Nucleus accumbens (tissue), 56 donors: ENCODE measurements at regions not wholly inside any gene's neighbourhood (a gene's known extent, or its start where the extent isn't known, plus 50 kb on each side); places are given as distances from the start of the nearest gene placed in this dataset.
"Not testable (repeated sequence)": the region's sequence is repeated elsewhere in the genome, so short reads cannot be mapped to it uniquely, and the experiment has no call there.

ENCODE experiments used
- DNase-seq, 56 donors: peaks; one replicate each; lab custom pipeline; 2025; lab: John Stamatoyannopoulos, UW

DNA sequence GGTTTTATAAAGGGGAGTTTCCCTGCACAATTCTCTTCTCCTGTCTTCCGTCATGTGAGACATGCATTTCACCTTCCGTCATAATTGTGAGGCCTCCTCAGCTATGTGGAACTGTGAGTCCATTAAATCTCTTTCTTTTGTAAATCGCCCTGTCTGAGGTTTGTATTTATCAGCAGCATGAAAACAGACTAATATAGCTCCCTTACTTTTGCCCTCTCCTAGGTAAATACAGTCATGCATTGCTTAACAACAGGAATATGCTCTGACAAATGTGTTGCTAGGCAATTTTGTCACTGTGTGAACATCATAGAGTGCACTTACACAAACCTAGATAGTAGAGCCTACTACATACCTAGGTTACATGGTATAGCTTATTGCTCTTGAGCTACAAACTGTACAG lies 616.8 kb downstream of the RWDD3 start:
- no peak for DNase-seq

- no peak for DNase-seq
These were observed 618.6 kb downstream of the RWDD3 start for GRCh38 chr1:95852483-95853070.

GRCh38 chr1:95854457-95854856 lies 620.4 kb downstream of the RWDD3 start:
- no peak for DNase-seq

GRCh38 chr1:95863086-95863485 lies 629.1 kb downstream of the RWDD3 start:
- no peak for DNase-seq

DNA sequence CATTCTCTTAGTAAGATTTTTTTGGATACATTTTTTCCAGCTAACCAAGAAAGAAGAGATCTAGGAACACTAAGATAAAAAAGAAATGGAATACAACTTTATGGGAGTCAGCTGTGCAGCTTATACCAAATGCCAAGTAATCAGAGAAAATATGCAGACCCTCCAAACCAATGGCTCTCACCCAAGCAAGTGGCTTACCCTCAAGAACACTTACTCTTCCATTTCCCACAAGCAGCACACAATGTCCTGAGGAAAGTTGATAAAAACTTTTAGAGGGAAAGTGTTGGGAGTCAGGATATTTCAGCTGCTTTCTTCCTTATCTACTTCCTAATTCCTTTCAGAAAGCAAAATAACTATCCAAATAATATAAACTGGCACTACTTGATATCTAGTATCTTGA lies 631.8 kb downstream of the RWDD3 start:
- no peak for DNase-seq

DNA sequence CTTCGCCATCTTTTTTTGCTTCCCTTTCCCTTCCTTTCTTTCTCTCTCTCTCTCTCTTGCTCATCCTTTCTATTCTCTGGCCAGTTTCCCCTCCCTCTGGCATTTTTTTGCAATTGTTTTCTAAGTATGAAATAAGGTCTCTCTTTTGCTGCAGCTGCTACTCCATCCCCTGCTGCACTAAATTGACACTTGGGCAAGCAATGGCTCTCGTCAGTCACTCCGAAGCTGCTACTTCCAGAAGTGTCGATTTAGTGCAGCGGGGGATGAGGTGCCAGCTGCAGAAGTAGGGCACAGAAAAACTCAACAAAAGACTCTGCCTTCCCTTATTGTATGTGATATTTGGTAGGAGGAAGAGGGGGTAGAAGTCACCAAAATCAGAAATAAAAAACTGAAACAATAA lies 642.3 kb downstream of the RWDD3 start:
- no peak for DNase-seq

- no peak for DNase-seq
These were observed 645.6 kb downstream of the RWDD3 start for GRCh38 chr1:95879498-95880050.

GRCh38 chr1:95888941-95889390 lies 655.0 kb downstream of the RWDD3 start:
- no peak for DNase-seq

GRCh38 chr1:95889400-95889799 lies 655.4 kb downstream of the RWDD3 start:
- DNase-seq, result no peak

DNA sequence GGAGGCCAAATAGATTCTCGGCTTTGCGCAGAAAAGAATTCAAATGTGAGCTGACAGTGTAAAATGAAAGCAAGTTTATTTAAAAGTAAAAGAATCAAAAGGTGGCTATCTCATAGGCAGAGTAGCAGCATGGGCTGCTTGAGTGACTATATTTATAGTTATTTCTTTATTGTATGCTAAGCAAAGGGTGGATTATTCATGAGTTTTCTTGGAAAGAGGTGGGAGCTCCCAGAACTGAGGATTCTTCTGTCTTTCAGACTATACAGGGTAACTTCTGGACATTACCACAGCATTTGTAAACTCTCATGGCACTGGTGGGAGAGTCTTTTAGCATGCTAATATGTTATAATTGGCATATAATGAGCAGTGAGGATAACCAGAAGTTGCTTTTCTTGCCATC lies 659.9 kb downstream of the RWDD3 start:
- no peak for DNase-seq

DNA sequence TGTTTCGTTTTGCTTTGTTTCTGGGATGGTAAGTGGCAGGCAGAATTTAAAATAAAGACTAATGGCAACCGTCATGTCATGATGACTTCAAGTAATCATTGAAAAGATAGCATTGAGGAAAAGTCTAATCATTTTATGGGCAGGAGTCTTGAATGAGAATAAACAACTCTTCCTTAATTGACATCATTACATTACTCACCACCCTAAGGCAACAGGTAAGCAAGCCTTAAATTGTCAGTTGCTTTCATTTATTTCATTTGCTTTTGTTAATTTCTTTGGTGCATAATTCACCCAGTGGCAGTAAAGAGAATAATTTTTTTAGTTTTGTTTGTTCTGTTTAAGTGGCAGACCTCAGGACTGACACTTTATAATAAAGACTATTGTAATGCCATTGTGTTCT lies 669.0 kb downstream of the RWDD3 start:
- no peak for DNase-seq

- no peak for DNase-seq
These were observed 671.9 kb downstream of the RWDD3 start for GRCh38 chr1:95905818-95906395.

- DNase-seq, result not testable (repeated sequence)
These were observed 677.7 kb downstream of the RWDD3 start for GRCh38 chr1:95911739-95912138.

GRCh38 chr1:95916616-95917015 lies 682.6 kb downstream of the RWDD3 start:
- DNase-seq, result no peak

DNA sequence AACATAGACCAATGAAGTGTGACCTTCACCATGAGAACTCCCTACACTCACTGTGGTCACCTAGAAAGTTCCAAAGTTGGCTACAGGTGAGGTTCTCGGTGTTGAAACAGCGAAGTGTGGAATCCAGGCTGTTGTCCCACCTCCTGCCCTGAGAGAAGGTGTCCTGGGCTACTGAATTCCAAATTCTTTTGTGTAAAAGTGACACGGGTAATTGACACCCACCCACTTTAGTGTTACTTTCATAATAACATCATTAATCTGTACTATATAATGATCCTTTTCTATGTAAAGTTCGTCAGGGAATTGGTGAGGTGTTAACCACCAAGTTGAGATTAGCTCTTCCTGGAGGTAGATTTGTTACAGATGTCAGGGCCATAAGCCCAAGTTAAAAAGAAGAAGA lies 690.7 kb downstream of the RWDD3 start:
- no peak for DNase-seq

- DNase-seq, result no peak
These were observed 692.3 kb downstream of the RWDD3 start for GRCh38 chr1:95926331-95926730.

DNA sequence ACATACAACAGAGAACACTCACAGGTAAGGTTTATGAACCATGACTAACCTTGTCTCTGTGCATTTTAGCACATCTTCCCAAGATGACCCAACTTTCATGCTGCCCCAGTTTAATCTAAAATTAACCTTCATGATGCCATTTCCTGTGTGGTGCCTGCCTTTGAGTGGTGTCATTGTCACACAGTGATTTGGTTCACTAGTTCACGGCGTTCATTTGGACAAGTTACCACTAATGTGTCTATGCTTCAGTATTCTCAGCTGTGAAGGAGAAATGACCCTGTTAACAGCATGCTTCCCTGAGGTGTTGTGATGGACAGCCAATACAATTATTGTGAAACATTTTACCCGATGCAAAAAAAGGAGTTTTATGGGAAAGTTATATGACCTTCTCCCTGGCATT lies 693.1 kb downstream of the RWDD3 start:
- no peak for DNase-seq

DNA sequence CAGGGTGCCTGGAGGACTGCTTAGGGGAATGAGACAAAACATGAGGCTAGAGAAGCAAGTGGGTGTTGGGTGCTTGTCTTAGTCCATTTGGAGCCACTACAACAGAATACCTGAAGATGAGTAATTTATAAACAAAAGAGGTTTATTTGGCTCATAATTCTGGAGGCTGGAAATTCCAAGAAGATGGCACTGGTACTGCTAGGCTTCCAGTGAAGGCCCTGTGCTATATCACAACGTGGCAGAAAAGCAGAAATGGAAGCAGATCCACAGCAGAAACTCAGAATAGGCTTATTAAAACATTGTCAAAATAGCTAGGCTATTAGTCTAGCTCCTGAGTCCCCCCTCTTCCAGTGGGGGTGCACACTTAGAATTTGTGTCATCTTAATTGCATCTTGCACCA lies 701.7 kb downstream of the RWDD3 start:
- DNase-seq, result no peak

- no peak for DNase-seq
These were observed 707.2 kb downstream of the RWDD3 start for GRCh38 chr1:95941121-95941798.

- no peak for DNase-seq
These were observed 714.0 kb downstream of the RWDD3 start for GRCh38 chr1:95948023-95948422.

DNA sequence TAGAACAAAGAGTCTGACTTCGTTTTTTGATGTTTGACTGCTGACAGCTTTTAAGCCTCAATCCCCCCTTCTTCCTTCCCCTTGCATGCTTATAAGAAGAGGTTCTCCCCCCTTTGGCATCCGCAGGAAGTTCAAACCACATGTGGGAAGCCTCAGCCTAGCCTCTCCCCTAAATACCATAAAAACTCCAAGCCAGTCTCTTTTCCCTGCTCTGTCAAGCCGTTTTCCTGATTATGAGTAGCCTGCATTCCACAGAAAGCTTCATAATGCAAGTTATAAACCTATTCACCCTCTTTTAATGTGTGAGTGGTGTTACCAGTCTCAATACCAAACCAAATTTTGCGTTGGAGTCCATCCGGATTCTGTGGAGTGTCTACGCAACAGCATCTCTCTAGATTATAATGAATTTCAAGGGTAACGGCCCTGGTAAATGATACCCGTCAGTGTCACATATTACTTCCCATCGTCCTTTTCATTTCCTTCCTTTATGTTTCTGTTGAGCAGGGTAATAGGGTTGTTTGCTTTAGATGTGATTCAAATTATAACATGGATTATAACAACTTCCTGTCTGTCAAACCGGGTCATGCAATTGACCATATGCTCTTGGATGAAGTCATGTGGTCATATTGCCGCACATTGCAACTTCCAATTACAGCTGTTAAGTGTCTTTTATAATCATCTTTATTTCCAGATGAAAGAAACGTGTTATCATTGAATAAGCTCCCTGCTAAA lies 717.5 kb downstream of the RWDD3 start:
- DNase-seq, result no peak
